ENCODE measurements at regions not wholly inside any gene's neighbourhood (a gene's known extent, or its start where the extent isn't known, plus 50 kb on each side); places are given as distances from the start of the nearest gene placed in this dataset.

- H3K36me3 ChIP-seq (ENCODE audit: insufficient read depth, low read length), result no peaks in the 10 kb centered on the region
- no peaks in the 10 kb centered on the region for H3K9me3 ChIP-seq (ENCODE audit: low read length)
- no peak overlapping the region for H3K27ac ChIP-seq (ENCODE audit: low read length)
- H3K4me3 ChIP-seq (ENCODE audit: low read length), result no peak overlapping the region
- H3F3A ChIP-seq (ENCODE audit: insufficient read depth, low read length, poor library complexity, severe bottlenecking), result no peaks in the 10 kb centered on the region
- H3K4me2 ChIP-seq (ENCODE audit: low read length), result no peak overlapping the region
- H2AFZ ChIP-seq (ENCODE audit: low read depth, low read length), result no peak overlapping the region
- no peaks in the 10 kb centered on the region for H3K9me2 ChIP-seq (ENCODE audit: insufficient read depth, low read length)
- H3K9ac ChIP-seq (ENCODE audit: low read length), result no peak overlapping the region
- no peak for TF ChIP-seq EP300 (conservative IDR thresholded peaks at IDR 0.05; ENCODE audit: poor library complexity, severe bottlenecking)
- no peak for TF ChIP-seq TAF1 (IDR thresholded peaks at IDR 0.05; ENCODE audit: low read depth)
- TF ChIP-seq, protein P1, sequence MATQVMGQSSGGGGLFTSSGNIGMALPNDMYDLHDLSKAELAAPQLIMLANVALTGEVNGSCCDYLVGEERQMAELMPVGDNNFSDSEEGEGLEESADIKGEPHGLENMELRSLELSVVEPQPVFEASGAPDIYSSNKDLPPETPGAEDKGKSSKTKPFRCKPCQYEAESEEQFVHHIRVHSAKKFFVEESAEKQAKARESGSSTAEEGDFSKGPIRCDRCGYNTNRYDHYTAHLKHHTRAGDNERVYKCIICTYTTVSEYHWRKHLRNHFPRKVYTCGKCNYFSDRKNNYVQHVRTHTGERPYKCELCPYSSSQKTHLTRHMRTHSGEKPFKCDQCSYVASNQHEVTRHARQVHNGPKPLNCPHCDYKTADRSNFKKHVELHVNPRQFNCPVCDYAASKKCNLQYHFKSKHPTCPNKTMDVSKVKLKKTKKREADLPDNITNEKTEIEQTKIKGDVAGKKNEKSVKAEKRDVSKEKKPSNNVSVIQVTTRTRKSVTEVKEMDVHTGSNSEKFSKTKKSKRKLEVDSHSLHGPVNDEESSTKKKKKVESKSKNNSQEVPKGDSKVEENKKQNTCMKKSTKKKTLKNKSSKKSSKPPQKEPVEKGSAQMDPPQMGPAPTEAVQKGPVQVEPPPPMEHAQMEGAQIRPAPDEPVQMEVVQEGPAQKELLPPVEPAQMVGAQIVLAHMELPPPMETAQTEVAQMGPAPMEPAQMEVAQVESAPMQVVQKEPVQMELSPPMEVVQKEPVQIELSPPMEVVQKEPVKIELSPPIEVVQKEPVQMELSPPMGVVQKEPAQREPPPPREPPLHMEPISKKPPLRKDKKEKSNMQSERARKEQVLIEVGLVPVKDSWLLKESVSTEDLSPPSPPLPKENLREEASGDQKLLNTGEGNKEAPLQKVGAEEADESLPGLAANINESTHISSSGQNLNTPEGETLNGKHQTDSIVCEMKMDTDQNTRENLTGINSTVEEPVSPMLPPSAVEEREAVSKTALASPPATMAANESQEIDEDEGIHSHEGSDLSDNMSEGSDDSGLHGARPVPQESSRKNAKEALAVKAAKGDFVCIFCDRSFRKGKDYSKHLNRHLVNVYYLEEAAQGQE (IDR thresholded peaks at IDR 0.05; ENCODE audit: borderline replicate concordance), result no peak
- no peak for TF ChIP-seq SMC3 (conservative IDR thresholded peaks at IDR 0.05; ENCODE audit: poor library complexity)
- TF ChIP-seq, protein P2, sequence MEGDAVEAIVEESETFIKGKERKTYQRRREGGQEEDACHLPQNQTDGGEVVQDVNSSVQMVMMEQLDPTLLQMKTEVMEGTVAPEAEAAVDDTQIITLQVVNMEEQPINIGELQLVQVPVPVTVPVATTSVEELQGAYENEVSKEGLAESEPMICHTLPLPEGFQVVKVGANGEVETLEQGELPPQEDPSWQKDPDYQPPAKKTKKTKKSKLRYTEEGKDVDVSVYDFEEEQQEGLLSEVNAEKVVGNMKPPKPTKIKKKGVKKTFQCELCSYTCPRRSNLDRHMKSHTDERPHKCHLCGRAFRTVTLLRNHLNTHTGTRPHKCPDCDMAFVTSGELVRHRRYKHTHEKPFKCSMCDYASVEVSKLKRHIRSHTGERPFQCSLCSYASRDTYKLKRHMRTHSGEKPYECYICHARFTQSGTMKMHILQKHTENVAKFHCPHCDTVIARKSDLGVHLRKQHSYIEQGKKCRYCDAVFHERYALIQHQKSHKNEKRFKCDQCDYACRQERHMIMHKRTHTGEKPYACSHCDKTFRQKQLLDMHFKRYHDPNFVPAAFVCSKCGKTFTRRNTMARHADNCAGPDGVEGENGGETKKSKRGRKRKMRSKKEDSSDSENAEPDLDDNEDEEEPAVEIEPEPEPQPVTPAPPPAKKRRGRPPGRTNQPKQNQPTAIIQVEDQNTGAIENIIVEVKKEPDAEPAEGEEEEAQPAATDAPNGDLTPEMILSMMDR (IDR thresholded peaks at IDR 0.05; ENCODE audit: poor library complexity, severe bottlenecking), result no peak
- TF ChIP-seq POLR2AphosphoS5 (IDR thresholded peaks at IDR 0.05), result no peak
- no peak for TF ChIP-seq EZH2 (IDR thresholded peaks at IDR 0.05; ENCODE audit: borderline replicate concordance, insufficient read depth, low read length, poor library complexity, severe bottlenecking)
- no peak for TF ChIP-seq MXI1 (conservative IDR thresholded peaks at IDR 0.05; ENCODE audit: poor library complexity, severe bottlenecking)
- TF ChIP-seq RAD21 (conservative IDR thresholded peaks at IDR 0.05), result no peak
- H4K20me1 ChIP-seq (ENCODE audit: insufficient read depth), result no peaks in the 10 kb centered on the region
- no peaks in the 10 kb centered on the region for H3K79me2 ChIP-seq (replicated peaks; ENCODE audit: insufficient read depth, low read length)
- no peaks in the 10 kb centered on the region for H3K27me3 ChIP-seq (ENCODE audit: insufficient read depth, low read depth, low read length)
Observed at GRCh38 chr2:71941726-71942525, 205.7 kb downstream of the CYP26B1 start.

DNA sequence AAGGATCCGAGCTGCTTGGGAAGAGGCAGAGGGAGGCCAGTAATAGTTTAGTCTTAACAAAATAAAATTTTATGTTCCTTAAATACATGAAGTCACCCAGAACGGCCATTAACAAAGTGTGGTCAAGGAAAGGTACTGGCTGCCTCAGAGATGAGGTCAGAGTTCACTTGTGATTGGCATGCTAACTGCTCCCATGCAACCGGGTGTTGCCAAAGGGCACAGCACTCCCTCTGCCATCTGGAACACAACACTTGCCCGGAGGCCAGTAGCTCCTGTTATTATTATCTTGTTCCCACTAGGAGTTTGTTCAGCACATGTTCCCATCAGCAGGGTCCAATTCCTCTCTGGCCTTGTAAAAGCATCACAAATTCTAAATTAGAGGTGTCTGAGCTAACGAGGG lies 207.0 kb downstream of the CYP26B1 start:
- Histone ChIP-seq H4K20me1 (ENCODE audit: insufficient read depth) (no peaks in the 10 kb centered on the region), H3K9me2 (ENCODE audit: insufficient read depth, low read length) (no peaks in the 10 kb centered on the region), H3K27ac (ENCODE audit: low read length) (no peak overlapping the region), H3K4me2 (ENCODE audit: low read length) (no peak overlapping the region), H2AFZ (ENCODE audit: low read depth, low read length) (no peak overlapping the region), H3K4me3 (ENCODE audit: low read length) (no peak overlapping the region), H3K9me3 (ENCODE audit: low read length) (no peaks in the 10 kb centered on the region), H3F3A (ENCODE audit: insufficient read depth, low read length, poor library complexity, severe bottlenecking) (no peaks in the 10 kb centered on the region), H3K79me2 (replicated peaks; ENCODE audit: insufficient read depth, low read length) (no peaks in the 10 kb centered on the region), H3K9ac (ENCODE audit: low read length) (no peak overlapping the region), H3K27me3 (ENCODE audit: insufficient read depth, low read depth, low read length) (no peaks in the 10 kb centered on the region), H3K36me3 (ENCODE audit: insufficient read depth, low read length) (no peaks in the 10 kb centered on the region)
- TF ChIP-seq MXI1 (conservative IDR thresholded peaks at IDR 0.05; ENCODE audit: poor library complexity, severe bottlenecking) (no peak), POLR2AphosphoS5 (IDR thresholded peaks at IDR 0.05) (no peak), TAF1 (IDR thresholded peaks at IDR 0.05; ENCODE audit: low read depth) (no peak), EP300 (conservative IDR thresholded peaks at IDR 0.05; ENCODE audit: poor library complexity, severe bottlenecking) (no peak), EZH2 (IDR thresholded peaks at IDR 0.05; ENCODE audit: borderline replicate concordance, insufficient read depth, low read length, poor library complexity, severe bottlenecking) (no peak)

All from neural cell (in vitro differentiated cells).